ENCODE measurements at regions not wholly inside any gene's neighbourhood (a gene's known extent, or its start where the extent isn't known, plus 50 kb on each side); places are given as distances from the start of the nearest gene placed in this dataset.

- DNase-seq (ENCODE audit: low spot score in 2 of 2, unreplicated experiment in 2 of 2), result no peak
- no peaks in the 10 kb centered on the region for H3K27me3 Mint-ChIP-seq (ENCODE audit: low read depth)
- no peak overlapping the region for H3K27ac Mint-ChIP-seq
- no peaks in the 10 kb centered on the region for H3K9me3 Mint-ChIP-seq
- H3K4me3 Mint-ChIP-seq, result no peak overlapping the region
- TF ChIP-seq, protein P1, sequence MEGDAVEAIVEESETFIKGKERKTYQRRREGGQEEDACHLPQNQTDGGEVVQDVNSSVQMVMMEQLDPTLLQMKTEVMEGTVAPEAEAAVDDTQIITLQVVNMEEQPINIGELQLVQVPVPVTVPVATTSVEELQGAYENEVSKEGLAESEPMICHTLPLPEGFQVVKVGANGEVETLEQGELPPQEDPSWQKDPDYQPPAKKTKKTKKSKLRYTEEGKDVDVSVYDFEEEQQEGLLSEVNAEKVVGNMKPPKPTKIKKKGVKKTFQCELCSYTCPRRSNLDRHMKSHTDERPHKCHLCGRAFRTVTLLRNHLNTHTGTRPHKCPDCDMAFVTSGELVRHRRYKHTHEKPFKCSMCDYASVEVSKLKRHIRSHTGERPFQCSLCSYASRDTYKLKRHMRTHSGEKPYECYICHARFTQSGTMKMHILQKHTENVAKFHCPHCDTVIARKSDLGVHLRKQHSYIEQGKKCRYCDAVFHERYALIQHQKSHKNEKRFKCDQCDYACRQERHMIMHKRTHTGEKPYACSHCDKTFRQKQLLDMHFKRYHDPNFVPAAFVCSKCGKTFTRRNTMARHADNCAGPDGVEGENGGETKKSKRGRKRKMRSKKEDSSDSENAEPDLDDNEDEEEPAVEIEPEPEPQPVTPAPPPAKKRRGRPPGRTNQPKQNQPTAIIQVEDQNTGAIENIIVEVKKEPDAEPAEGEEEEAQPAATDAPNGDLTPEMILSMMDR (IDR thresholded peaks at IDR 0.05; ENCODE audit: unreplicated experiment), result no peak
- peaks cover 3% of the 10 kb centered on the region for H3K4me1 Mint-ChIP-seq
- H3K36me3 Mint-ChIP-seq, result no peaks in the 10 kb centered on the region
These were observed 182.5 kb upstream of the LINC00305 start for GRCh38 chr18:64331419-64331818.

DNA sequence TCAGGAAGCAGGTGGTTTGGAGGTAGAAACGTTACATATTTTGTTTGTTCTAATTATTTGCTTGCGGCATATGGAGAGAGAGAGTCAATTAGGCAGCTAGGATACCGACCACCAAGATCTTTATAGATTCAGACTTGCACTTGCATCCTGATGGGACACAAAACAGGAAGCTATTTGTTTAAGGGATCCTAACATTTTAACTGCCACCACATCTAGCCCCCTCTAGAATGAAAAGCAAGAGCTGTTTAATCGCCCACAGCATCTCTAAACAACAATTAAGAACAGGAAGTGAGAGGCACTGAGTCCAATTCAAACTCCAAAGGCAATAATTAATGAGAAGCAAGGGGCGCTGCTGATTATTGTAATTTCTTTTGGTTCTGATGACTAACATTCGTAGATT is 182.0 kb upstream of the LINC00305 start:
- TF ChIP-seq, protein P1 (IDR thresholded peaks at IDR 0.05; ENCODE audit: unreplicated experiment), result no peak
- Mint-ChIP-seq H3K36me3 (no peaks in the 10 kb centered on the region), H3K27ac (no peak overlapping the region), H3K9me3 (no peaks in the 10 kb centered on the region), H3K27me3 (ENCODE audit: low read depth) (no peaks in the 10 kb centered on the region), H3K4me1 (peaks cover 3% of the 10 kb centered on the region), H3K4me3 (no peak overlapping the region)
- DNase-seq (ENCODE audit: low spot score in 2 of 2, unreplicated experiment in 2 of 2), result no peak

- Mint-ChIP-seq H3K27ac (no peak overlapping the region), H3K36me3 (no peaks in the 10 kb centered on the region), H3K4me3 (no peak overlapping the region), H3K4me1 (peaks cover 3% of the 10 kb centered on the region), H3K9me3 (no peaks in the 10 kb centered on the region), H3K27me3 (ENCODE audit: low read depth) (no peaks in the 10 kb centered on the region)
- TF ChIP-seq, protein P1 (IDR thresholded peaks at IDR 0.05; ENCODE audit: unreplicated experiment), result no peak
- DNase-seq (ENCODE audit: low spot score in 2 of 2, unreplicated experiment in 2 of 2), result no peak
These were observed 181.3 kb upstream of the LINC00305 start for GRCh38 chr18:64330161-64330560.

DNA sequence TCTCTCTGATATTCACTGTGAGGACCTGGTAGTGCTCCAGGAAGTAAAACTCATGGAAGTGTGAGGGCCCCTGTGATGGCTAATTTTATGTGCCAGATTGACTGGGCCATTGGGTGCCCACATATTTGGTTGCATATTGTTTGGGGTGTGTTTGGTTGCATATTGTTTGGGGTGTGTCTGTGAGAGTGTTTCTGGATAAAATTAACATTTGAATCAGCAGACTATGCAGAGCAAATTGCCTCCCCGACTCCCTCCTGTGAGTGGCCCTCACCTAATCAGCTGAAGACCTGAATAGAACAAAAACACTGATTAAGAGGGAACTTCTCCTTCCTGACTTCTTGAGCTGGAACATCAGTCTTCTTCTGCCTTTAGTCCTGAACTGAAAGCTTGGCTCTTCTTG is 173.3 kb upstream of the LINC00305 start:
- peaks cover 4% of the 10 kb centered on the region for H3K4me1 Mint-ChIP-seq
- H3K27me3 Mint-ChIP-seq (ENCODE audit: low read depth), result no peaks in the 10 kb centered on the region
- no peak for DNase-seq (ENCODE audit: low spot score in 2 of 2, unreplicated experiment in 2 of 2)
- H3K36me3 Mint-ChIP-seq, result peaks cover 3% of the 10 kb centered on the region
- H3K4me3 Mint-ChIP-seq, result no peak overlapping the region
- H3K9me3 Mint-ChIP-seq, result peaks cover 31% of the 10 kb centered on the region
- no peak overlapping the region for H3K27ac Mint-ChIP-seq
- TF ChIP-seq, protein P1 (IDR thresholded peaks at IDR 0.05; ENCODE audit: unreplicated experiment), result no peak

- Mint-ChIP-seq H3K27ac (no peak overlapping the region), H3K4me1 (no peaks in the 10 kb centered on the region), H3K4me3 (no peak overlapping the region), H3K9me3 (peaks cover 53% of the 10 kb centered on the region), H3K27me3 (ENCODE audit: low read depth) (no peaks in the 10 kb centered on the region), H3K36me3 (peaks cover 11% of the 10 kb centered on the region)
- no peak for DNase-seq (ENCODE audit: low spot score in 2 of 2, unreplicated experiment in 2 of 2)
- TF ChIP-seq, protein P1 (IDR thresholded peaks at IDR 0.05; ENCODE audit: unreplicated experiment), result no peak
These were observed 169.7 kb upstream of the LINC00305 start for GRCh38 chr18:64318547-64318946.

- Mint-ChIP-seq H3K36me3 (peaks cover 5% of the 10 kb centered on the region), H3K4me3 (no peak overlapping the region), H3K4me1 (peaks cover 1% of the 10 kb centered on the region), H3K27me3 (ENCODE audit: low read depth) (no peaks in the 10 kb centered on the region), H3K9me3 (peaks cover 19% of the 10 kb centered on the region), H3K27ac (no peak overlapping the region)
- DNase-seq (ENCODE audit: low spot score in 2 of 2, unreplicated experiment in 2 of 2), result no peak
- TF ChIP-seq, protein P1 (IDR thresholded peaks at IDR 0.05; ENCODE audit: unreplicated experiment), result no peak
These were observed 163.0 kb upstream of the LINC00305 start for GRCh38 chr18:64311859-64312258.
